CD8-positive, alpha-beta memory T cell (primary cell): ENCODE measurements at regions not wholly inside any gene's neighbourhood (a gene's known extent, or its start where the extent isn't known, plus 50 kb on each side); places are given as distances from the start of the nearest gene placed in this dataset.

ENCODE experiments used
- CTCF ChIA-PET: fragments of 350-600 bp; sonication (Branson Sonifier 250); formaldehyde crosslinking; loops from one replicate; lab custom pipeline; 2021; ENCODE audit warnings: antibody characterized with exemption; lab: Charles Lee
- POLR2A ChIA-PET: fragments of 350-600 bp; sonication (Branson Sonifier 250); formaldehyde crosslinking; loops from one replicate; lab custom pipeline; 2021; ENCODE audit warnings: antibody characterized with exemption; lab: Charles Lee
- DNase-seq, 5 donors: peaks; one replicate each; pipeline versions ENCODE4 v3.0.0 to v3.0.0-alpha.2; 2020 to 2022; ENCODE audit warnings: mixed read lengths in 1 of 5
- H3K27ac ChIP-seq: one replicate; pipeline ENCODE4 v1.7.0; 2013; ENCODE audit warnings: low read depth, mild to moderate bottlenecking, low read length, moderate library complexity
- H3K27me3 ChIP-seq: 2 replicates; pipeline ENCODE4 v1.7.0; 2013; ENCODE audit warnings: low read length, mild to moderate bottlenecking; ENCODE audit not compliant: insufficient read depth, poor library complexity, severe bottlenecking
- H3K36me3 ChIP-seq: 2 replicates; pipeline ENCODE4 v1.7.0; 2013; ENCODE audit warnings: mild to moderate bottlenecking, low read length, moderate library complexity; ENCODE audit not compliant: insufficient read depth
- H3K4me1 ChIP-seq: 2 replicates; pipeline ENCODE4 v1.7.0; 2013; ENCODE audit warnings: mild to moderate bottlenecking, low read length, moderate library complexity; ENCODE audit not compliant: insufficient read depth
- H3K4me3 ChIP-seq: 2 replicates; pipeline ENCODE4 v1.7.0; 2013; ENCODE audit warnings: mild to moderate bottlenecking, low read length
- H3K9me3 ChIP-seq: 2 replicates; pipeline ENCODE4 v1.7.0; 2013; ENCODE audit warnings: mild to moderate bottlenecking, low read length
- H3K27ac Mint-ChIP-seq, 8 donors: one replicate each; pipeline ENCODE4 v1.8.0; 2020 to 2021; ENCODE audit warnings: mixed read lengths in 8 of 8, mild to moderate bottlenecking in 6 of 8, inconsistent platforms in 3 of 8, moderate library complexity in 3 of 8
- H3K27me3 Mint-ChIP-seq, 2 donors: one replicate each; pipeline ENCODE4 v1.8.0; 2020 to 2021; ENCODE audit warnings: mixed read lengths in 2 of 2, mild to moderate bottlenecking in 1 of 2, moderate library complexity in 1 of 2
- H3K36me3 Mint-ChIP-seq, 3 donors: one replicate each; pipeline ENCODE4 v1.8.0; 2020 to 2021; ENCODE audit warnings: mixed read lengths in 3 of 3, inconsistent platforms in 1 of 3, mild to moderate bottlenecking in 1 of 3
- H3K4me1 Mint-ChIP-seq, 3 donors: one replicate each; pipeline ENCODE4 v1.8.0; 2020 to 2021; ENCODE audit warnings: mixed read lengths in 3 of 3, inconsistent platforms in 1 of 3, mild to moderate bottlenecking in 1 of 3
- H3K4me3 Mint-ChIP-seq, 7 donors: one replicate each; pipeline ENCODE4 v1.8.0; 2020 to 2021; ENCODE audit warnings: mixed read lengths in 7 of 7, mild to moderate bottlenecking in 6 of 7, moderate library complexity in 4 of 7, inconsistent platforms in 2 of 7
- H3K9me3 Mint-ChIP-seq, 5 donors: one replicate each; pipeline ENCODE4 v1.8.0; 2020 to 2022; ENCODE audit warnings: mixed read lengths in 5 of 5, mild to moderate bottlenecking in 3 of 5, moderate library complexity in 2 of 5, inconsistent platforms in 1 of 5

GRCh38 chr11:134512571-134513538 is 100.8 kb upstream of the B3GAT1 start:
- H3K4me3 ChIP-seq, result no peak overlapping the region
- Mint-ChIP-seq H3K27ac (no peak overlapping the region), H3K9me3 (peaks cover 0 to 1% (median 0%) of the 10 kb centered on the region in 5 donors), H3K4me3 (no peak overlapping the region), H3K27me3 (peaks cover 10 to 21% of the 10 kb centered on the region in 2 donors), H3K4me1 (no peaks in the 10 kb centered on the region), H3K36me3 (no peaks in the 10 kb centered on the region)
- CTCF ChIA-PET, result no interaction called here
- H3K27me3 ChIP-seq, result no peaks in the 10 kb centered on the region
- POLR2A ChIA-PET, result no interaction called here
- H3K36me3 ChIP-seq, result no peaks in the 10 kb centered on the region
- no peak for DNase-seq
- no peak overlapping the region for H3K27ac ChIP-seq
- H3K4me1 ChIP-seq, result no peaks in the 10 kb centered on the region
- no peaks in the 10 kb centered on the region for H3K9me3 ChIP-seq

- H3K4me3 ChIP-seq, result no peak overlapping the region
- no peaks in the 10 kb centered on the region for H3K4me1 Mint-ChIP-seq
- no peak overlapping the region for H3K27ac ChIP-seq
- ChIA-PET CTCF (no interaction called here), POLR2A (no interaction called here)
- no peaks in the 10 kb centered on the region for H3K36me3 Mint-ChIP-seq
- H3K27me3 ChIP-seq, result no peaks in the 10 kb centered on the region
- H3K27me3 Mint-ChIP-seq, result peaks cover 9 to 21% of the 10 kb centered on the region in 2 donors
- no peaks in the 10 kb centered on the region for H3K9me3 ChIP-seq
- H3K4me1 ChIP-seq, result no peaks in the 10 kb centered on the region
- no peak overlapping the region for H3K4me3 Mint-ChIP-seq
- H3K36me3 ChIP-seq, result no peaks in the 10 kb centered on the region
- no peak for DNase-seq
- H3K9me3 Mint-ChIP-seq, result peaks cover 0 to 1% (median 0%) of the 10 kb centered on the region in 5 donors
- no peak overlapping the region for H3K27ac Mint-ChIP-seq
Observed at GRCh38 chr11:134512061-134512460, 100.0 kb upstream of the B3GAT1 start.

- Histone ChIP-seq H3K9me3 (no peaks in the 10 kb centered on the region), H3K36me3 (no peaks in the 10 kb centered on the region), H3K27me3 (no peaks in the 10 kb centered on the region), H3K4me3 (no peak overlapping the region), H3K27ac (no peak overlapping the region), H3K4me1 (no peaks in the 10 kb centered on the region)
- ChIA-PET CTCF (no interaction called here), POLR2A (no interaction called here)
- Mint-ChIP-seq H3K4me3 (no peak overlapping the region), H3K27me3 (peaks cover 9 to 21% of the 10 kb centered on the region in 2 donors), H3K4me1 (no peaks in the 10 kb centered on the region), H3K9me3 (no peaks in the 10 kb centered on the region), H3K27ac (no peak overlapping the region), H3K36me3 (no peaks in the 10 kb centered on the region)
- DNase-seq, result no peak
Observed at GRCh38 chr11:134511255-134511654, 99.2 kb upstream of the B3GAT1 start.

GRCh38 chr11:134510233-134511040 is 98.4 kb upstream of the B3GAT1 start:
- no peaks in the 10 kb centered on the region for H3K27me3 ChIP-seq
- no peak overlapping the region for H3K27ac ChIP-seq
- Mint-ChIP-seq H3K4me3 (no peak overlapping the region), H3K27ac (no peak overlapping the region), H3K4me1 (no peaks in the 10 kb centered on the region), H3K27me3 (peaks cover 6 to 18% of the 10 kb centered on the region in 2 donors), H3K9me3 (no peaks in the 10 kb centered on the region), H3K36me3 (no peaks in the 10 kb centered on the region)
- H3K9me3 ChIP-seq, result no peaks in the 10 kb centered on the region
- ChIA-PET POLR2A (no interaction called here), CTCF (no interaction called here)
- no peak for DNase-seq
- no peak overlapping the region for H3K4me3 ChIP-seq
- no peaks in the 10 kb centered on the region for H3K36me3 ChIP-seq
- no peaks in the 10 kb centered on the region for H3K4me1 ChIP-seq

DNA sequence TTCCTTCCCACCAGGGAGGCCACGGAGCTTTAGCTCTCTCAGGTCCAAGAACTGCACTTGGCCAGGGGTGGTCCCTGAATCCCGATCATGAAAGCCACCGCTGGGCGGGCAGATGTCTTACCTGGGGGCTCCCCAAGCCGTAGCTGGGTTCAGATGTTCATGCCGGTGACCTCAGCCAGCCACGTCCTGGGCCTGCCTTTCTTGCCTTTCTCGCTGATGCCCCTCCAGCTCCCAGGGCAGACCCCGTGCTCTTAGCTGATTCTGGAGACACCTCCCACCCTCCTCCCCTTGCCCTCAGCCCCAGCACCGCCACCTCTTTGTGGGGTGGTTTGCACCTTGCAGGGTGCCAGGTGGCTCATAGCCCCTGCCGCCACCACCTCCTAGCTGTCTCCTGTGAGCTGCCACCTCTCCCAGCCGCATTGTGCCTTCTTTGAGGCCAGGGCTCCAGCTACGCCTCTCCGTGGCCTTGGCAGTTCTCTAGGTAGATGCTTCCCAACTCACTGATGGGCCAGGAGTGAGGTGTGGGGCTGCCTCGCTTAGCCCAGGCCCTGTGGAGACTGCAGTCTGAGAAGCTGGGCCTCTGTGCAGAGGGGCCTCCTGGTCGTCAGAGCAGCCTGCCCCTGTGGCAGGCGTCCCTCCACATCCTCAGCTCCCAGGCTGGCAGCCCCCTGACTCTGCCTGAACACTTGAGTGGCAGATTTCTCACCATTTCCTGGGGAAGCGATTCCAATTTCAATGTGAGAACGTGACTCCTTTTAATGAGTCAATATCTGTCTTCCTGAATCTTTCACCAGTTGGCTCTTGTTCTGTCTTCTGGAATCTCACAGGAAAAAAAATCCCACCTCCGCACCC is 97.6 kb upstream of the B3GAT1 start:
- no peaks in the 10 kb centered on the region for H3K4me1 Mint-ChIP-seq
- H3K27ac Mint-ChIP-seq, result peak overlapping the region in 1 of 8 donors; percentile 47
- no peak overlapping the region for H3K4me3 ChIP-seq
- H3K9me3 Mint-ChIP-seq, result no peaks in the 10 kb centered on the region
- H3K36me3 Mint-ChIP-seq, result no peaks in the 10 kb centered on the region
- H3K4me1 ChIP-seq, result no peaks in the 10 kb centered on the region
- H3K27ac ChIP-seq, result no peak overlapping the region
- no peaks in the 10 kb centered on the region for H3K27me3 ChIP-seq
- peak overlapping the region in 1 of 7 donors; percentile 54 for H3K4me3 Mint-ChIP-seq
- H3K27me3 Mint-ChIP-seq, result peaks cover 6 to 16% of the 10 kb centered on the region in 2 donors
- ChIA-PET CTCF (no interaction called here), POLR2A (interaction anchor here (0.5 kb wide), 1 partner anchor 50 kb away, joined by 3 read pairs; no protein-coding TSS in a partner anchor)
- H3K9me3 ChIP-seq, result no peaks in the 10 kb centered on the region
- DNase-seq, result no peak
- H3K36me3 ChIP-seq, result no peaks in the 10 kb centered on the region

DNA sequence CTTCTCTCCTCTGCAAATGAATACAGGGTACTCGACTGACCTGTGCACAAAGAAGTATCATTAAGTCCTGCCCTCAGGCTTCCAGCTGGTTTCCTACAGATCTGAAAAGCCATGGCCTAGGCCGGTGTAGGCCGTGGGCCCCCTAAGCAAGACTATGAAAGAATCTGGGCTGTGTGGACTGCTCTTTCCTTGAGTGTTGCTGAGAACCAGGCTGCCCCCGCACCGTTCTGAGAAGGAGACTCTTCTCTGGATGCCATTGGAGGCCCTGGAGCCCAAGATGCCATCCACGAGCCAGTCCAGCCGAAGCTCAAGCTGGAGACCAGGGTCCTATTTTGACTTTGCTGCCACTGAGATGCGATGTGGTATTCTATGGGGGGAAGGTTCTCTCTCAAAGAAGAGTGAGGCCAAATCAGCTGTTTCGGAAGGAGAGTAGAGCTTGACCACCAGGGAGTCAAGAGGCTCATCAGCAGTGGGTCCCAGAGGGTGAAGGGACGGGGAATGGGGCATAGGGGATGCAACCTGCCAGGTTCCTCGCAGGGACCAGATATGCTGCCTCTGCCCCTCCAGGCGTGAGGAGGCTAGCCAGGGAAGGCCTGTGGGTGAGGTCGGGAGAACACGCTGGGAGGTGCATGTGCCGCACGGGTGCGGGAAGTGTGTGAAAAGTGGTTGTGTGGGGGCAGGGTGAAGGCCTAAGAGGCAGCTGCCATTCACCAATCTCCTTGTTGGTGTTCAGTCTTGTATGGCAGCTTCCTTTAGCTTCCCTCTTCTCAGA is 96.4 kb upstream of the B3GAT1 start:
- Histone ChIP-seq H3K27ac (no peak overlapping the region), H3K4me1 (no peaks in the 10 kb centered on the region), H3K9me3 (no peaks in the 10 kb centered on the region), H3K4me3 (no peak overlapping the region), H3K36me3 (no peaks in the 10 kb centered on the region), H3K27me3 (no peaks in the 10 kb centered on the region)
- POLR2A ChIA-PET, result no interaction called here
- CTCF ChIA-PET, result no interaction called here
- H3K27me3 Mint-ChIP-seq, result peaks cover 8 to 20% of the 10 kb centered on the region in 2 donors
- no peaks in the 10 kb centered on the region for H3K9me3 Mint-ChIP-seq
- H3K4me3 Mint-ChIP-seq, result no peak overlapping the region
- no peak overlapping the region for H3K27ac Mint-ChIP-seq
- no peak for DNase-seq
- H3K4me1 Mint-ChIP-seq, result no peaks in the 10 kb centered on the region
- H3K36me3 Mint-ChIP-seq, result no peaks in the 10 kb centered on the region

- H3K9me3 ChIP-seq, result no peaks in the 10 kb centered on the region
- no peaks in the 10 kb centered on the region for H3K36me3 Mint-ChIP-seq
- H3K4me1 Mint-ChIP-seq, result no peaks in the 10 kb centered on the region
- POLR2A ChIA-PET, result no interaction called here
- no peaks in the 10 kb centered on the region for H3K4me1 ChIP-seq
- H3K27ac ChIP-seq, result no peak overlapping the region
- no peak overlapping the region for H3K27ac Mint-ChIP-seq
- no peak overlapping the region for H3K4me3 ChIP-seq
- CTCF ChIA-PET, result interaction anchor here (1.3 kb wide), 1 partner anchor 18 kb away, joined by 3 read pairs; no protein-coding TSS in a partner anchor
- H3K27me3 ChIP-seq, result no peaks in the 10 kb centered on the region
- H3K4me3 Mint-ChIP-seq, result peak overlapping the region in 1 of 7 donors; percentile 23
- DNase-seq, result no peak
- peaks cover 8 to 24% of the 10 kb centered on the region in 2 donors for H3K27me3 Mint-ChIP-seq
- no peaks in the 10 kb centered on the region for H3K9me3 Mint-ChIP-seq
- H3K36me3 ChIP-seq, result no peaks in the 10 kb centered on the region
Observed at GRCh38 chr11:134506046-134506445, 94.0 kb upstream of the B3GAT1 start.
